ENCODE measurements at regions not wholly inside any gene's neighbourhood (a gene's known extent, or its start where the extent isn't known, plus 50 kb on each side); places are given as distances from the start of the nearest gene placed in this dataset.

DNA sequence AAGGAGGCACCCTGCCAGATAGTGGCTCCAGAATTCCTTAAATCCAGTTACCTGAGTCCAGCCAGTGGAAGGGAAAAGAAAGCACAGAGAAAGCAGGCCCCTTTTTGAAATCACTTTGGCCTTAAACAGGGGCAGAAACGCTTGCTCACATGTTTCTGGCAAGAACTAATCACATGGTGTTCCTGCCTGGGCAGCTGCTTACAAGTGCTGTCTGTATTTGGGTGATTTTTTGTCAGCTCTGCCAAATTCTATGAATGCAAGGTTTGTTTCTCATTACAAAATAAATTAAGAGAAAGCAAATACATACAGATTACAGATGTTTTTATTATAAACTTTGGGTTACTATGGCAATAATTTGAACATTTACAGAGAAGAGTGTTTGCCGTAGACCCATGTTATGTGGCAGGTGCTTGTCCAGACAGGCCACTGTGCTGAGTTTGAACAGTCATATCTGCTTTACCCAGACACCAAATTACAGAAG is 1237.8 kb downstream of the SLITRK5 start:
- TF ChIP-seq, protein P1, sequence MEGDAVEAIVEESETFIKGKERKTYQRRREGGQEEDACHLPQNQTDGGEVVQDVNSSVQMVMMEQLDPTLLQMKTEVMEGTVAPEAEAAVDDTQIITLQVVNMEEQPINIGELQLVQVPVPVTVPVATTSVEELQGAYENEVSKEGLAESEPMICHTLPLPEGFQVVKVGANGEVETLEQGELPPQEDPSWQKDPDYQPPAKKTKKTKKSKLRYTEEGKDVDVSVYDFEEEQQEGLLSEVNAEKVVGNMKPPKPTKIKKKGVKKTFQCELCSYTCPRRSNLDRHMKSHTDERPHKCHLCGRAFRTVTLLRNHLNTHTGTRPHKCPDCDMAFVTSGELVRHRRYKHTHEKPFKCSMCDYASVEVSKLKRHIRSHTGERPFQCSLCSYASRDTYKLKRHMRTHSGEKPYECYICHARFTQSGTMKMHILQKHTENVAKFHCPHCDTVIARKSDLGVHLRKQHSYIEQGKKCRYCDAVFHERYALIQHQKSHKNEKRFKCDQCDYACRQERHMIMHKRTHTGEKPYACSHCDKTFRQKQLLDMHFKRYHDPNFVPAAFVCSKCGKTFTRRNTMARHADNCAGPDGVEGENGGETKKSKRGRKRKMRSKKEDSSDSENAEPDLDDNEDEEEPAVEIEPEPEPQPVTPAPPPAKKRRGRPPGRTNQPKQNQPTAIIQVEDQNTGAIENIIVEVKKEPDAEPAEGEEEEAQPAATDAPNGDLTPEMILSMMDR (IDR thresholded peaks at IDR 0.05) = no peak
- H3K9me3 ChIP-seq = no peaks in the 10 kb centered on the region
- ATAC-seq (no peak), DNase-seq (no peak)
- intact Hi-C loops (cut with DNase I, micrococcal nuclease) = no loop called here
- no peak overlapping the region for H3K4me3 ChIP-seq
- H3K36me3 ChIP-seq (ENCODE audit: low read depth) = no peaks in the 10 kb centered on the region
- H3K4me1 ChIP-seq (ENCODE audit: low read depth) = no peaks in the 10 kb centered on the region

DNA sequence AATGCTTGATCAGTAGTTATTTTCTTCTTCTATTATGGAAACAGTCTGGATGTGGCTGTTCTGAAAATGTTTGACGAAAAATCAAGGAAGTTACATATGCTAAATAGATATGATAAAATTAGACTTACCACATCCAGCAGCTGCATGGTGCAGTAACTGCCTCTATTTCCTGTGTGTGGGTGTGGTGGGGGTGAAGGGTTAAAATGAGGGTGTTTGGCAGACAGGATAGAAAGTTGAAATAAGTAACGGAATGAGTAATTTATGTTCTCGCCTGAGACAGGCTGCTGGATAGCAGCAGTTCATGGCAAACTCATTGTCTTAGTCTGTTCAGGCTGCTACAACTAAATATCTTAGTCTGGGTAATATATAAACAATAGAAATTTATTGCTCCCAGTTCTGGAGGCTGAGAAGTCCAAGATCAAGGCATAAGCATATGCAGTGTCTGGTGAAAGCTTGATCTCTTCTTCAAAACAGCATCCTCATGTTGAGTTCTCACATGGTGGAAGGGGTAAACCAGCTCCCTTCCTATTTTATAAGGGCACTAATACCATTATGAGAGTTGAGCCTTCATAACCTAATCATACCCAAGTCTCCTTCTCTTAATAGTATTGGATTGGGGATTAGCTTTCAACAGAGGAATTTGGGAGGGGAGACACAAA is 1248.9 kb downstream of the SLITRK5 start:
- ATAC-seq (no peak), DNase-seq (no peak)
- Histone ChIP-seq H3K9me3 (no peaks in the 10 kb centered on the region), H3K36me3 (ENCODE audit: low read depth) (no peaks in the 10 kb centered on the region), H3K4me1 (ENCODE audit: low read depth) (no peaks in the 10 kb centered on the region), H3K4me3 (no peak overlapping the region)
- intact Hi-C loops (cut with DNase I, micrococcal nuclease) = no loop called here
- TF ChIP-seq, protein P1 (IDR thresholded peaks at IDR 0.05) = no peak

DNA sequence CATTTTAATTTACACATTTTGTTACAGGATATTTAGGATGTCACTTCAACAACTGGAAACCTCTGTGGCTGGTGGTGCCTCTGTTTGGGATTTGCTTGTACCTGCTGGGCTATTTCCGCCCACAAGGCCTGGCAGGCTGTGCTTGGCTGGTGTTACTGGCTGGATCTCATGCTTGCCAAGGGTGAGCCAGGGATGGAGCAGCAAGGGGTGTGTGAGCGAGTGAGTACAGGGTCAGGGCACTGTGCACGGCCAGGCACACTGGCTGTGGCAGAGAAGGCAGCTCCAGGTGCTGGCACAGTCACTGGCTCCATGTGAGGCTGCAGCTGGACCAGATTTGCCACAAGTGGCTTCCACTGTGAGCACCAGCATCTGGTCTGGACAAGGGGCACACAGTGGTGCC is 1254.8 kb downstream of the SLITRK5 start:
- H3K36me3 ChIP-seq (ENCODE audit: low read depth) = no peaks in the 10 kb centered on the region
- ATAC-seq = no peak

DNA sequence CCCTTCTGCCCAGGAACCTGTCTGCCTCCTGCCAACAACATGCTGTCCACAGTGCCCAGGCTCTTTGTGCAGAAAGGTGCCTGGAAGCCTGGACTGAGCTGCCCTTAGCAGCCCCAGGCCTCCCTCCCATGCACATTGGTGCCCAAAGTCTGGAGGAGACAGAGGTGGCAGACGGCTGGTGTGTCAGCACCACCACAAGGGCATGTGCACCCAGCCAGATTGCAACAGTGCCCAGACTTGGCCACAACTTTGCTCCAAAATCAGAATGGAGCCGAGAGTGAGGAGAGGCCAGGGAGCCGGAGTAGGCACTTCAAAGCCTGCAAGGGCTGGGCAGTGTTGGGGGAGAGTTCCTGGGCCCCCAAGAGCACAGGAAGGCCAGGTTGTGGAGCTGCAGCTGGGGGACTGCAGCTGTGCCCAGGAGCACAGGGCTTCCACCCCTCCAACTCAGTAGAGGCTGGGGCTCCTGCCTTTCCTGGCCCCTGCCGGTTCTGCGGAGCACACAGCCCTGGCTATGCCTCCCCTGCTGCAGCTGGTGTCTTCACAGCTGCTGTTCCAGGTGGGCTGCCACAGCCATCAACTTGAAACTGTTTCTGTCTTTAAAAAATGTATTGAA is 1255.8 kb downstream of the SLITRK5 start:
- Histone ChIP-seq H3K9me3 (no peaks in the 10 kb centered on the region), H3K4me1 (ENCODE audit: low read depth) (no peaks in the 10 kb centered on the region), H3K4me3 (no peak overlapping the region), H3K36me3 (ENCODE audit: low read depth) (no peaks in the 10 kb centered on the region)
- intact Hi-C loops (cut with DNase I, micrococcal nuclease) = no loop called here
- TF ChIP-seq, protein P1 (IDR thresholded peaks at IDR 0.05) = no peak
- no peak for DNase-seq
- ATAC-seq = no peak

More for the DNA sequence above, 1254.8 kb downstream of the SLITRK5 start:
- Histone ChIP-seq H3K4me1 (ENCODE audit: low read depth) (no peaks in the 10 kb centered on the region), H3K4me3 (no peak overlapping the region), H3K9me3 (no peaks in the 10 kb centered on the region)
- intact Hi-C loops (cut with DNase I, micrococcal nuclease) = no loop called here
- no peak for DNase-seq
- TF ChIP-seq, protein P1 (IDR thresholded peaks at IDR 0.05) = no peak

DNA sequence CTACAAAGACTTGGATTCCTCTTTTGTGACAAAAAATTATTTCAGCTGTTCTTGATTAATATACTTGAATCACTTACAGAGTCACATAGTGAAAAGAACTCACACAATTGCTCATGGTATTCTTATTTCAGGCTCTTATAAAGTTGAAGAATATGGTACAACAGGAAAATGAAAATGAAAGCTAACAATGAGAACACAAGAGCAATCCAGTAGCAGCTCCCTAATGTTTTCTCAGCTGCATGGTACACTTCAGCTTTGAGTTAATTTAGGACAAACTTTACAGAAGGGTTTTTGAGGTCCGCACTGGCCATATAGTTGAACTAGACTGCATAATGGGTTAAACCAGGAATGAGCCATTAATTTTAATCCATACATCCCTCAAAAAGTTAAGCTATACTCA is 1261.8 kb downstream of the SLITRK5 start:
- H3K9me3 ChIP-seq = no peaks in the 10 kb centered on the region
- DNase-seq = no peak
- no peak overlapping the region for H3K4me3 ChIP-seq
- TF ChIP-seq, protein P1 (IDR thresholded peaks at IDR 0.05) = no peak
- no peaks in the 10 kb centered on the region for H3K36me3 ChIP-seq (ENCODE audit: low read depth)
- no peaks in the 10 kb centered on the region for H3K4me1 ChIP-seq (ENCODE audit: low read depth)
- intact Hi-C loops (cut with DNase I, micrococcal nuclease) = no loop called here
- ATAC-seq = no peak
